GM12875 (cell line): ENCODE measurements at regions not wholly inside any gene's neighbourhood (a gene's known extent, or its start where the extent isn't known, plus 50 kb on each side); places are given as distances from the start of the nearest gene placed in this dataset.

Source experiments
- H3K4me3 ChIP-seq: one replicate; pipeline ENCODE4 v1.5.1; 2011; ENCODE audit warnings: low read depth, low read length, control low read depth
- CTCF ChIP-seq: IDR thresholded peaks from 2 replicates; pipeline ENCODE4 v1.5.1; 2011; ENCODE audit warnings: low read depth, mild to moderate bottlenecking, control low read depth, inconsistent platforms, low read length, moderate library complexity, borderline replicate concordance; ENCODE audit not compliant: insufficient read depth

DNA sequence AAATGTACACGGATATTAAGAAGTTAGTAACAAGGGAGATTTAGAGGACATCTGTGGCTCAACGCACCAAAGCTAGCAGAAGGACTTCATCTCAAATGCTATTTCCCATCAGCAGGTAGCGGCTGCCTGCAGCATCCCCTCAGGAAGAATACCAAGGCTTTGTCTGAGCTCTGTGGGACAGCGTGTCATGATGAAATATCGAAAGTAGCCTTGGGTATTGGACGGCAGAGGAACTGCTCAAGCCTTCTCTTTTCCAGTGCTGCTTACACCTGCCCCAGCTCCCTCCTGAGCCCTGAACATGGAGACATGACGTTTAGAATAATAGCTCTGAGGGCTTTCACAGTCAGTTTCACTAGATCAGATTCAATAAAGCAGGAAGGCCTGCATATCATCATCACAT, 241.6 kb downstream of the SUCLG1 start:
- TF ChIP-seq CTCF = no peak
- H3K4me3 ChIP-seq = no peak overlapping the region

GRCh38 chr2:84214455-84214854, 244.6 kb downstream of the SUCLG1 start:
- TF ChIP-seq CTCF = no peak
- H3K4me3 ChIP-seq = no peak overlapping the region

GRCh38 chr2:84212611-84213314, 246.3 kb downstream of the SUCLG1 start:
- no peak for TF ChIP-seq CTCF
- H3K4me3 ChIP-seq = no peak overlapping the region

DNA sequence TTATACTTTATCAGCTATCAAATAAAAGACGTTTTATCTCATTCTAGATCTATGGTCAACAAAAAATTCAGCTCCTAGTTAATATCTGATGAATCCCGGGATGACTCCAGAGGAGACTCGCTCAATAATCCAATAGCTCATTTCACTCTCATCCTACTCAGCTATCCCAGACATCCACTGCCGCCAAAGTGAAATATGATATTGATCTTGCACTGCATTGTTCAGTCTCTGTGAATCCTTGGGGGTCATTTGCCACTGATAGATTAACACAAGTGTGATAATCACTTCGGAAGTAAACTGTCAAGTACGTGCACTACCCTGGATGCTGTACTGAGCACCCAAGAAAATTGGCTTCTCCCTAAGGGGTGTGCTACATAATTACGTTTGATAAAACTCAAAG, 249.1 kb downstream of the SUCLG1 start:
- no peak overlapping the region for H3K4me3 ChIP-seq
- no peak for TF ChIP-seq CTCF

DNA sequence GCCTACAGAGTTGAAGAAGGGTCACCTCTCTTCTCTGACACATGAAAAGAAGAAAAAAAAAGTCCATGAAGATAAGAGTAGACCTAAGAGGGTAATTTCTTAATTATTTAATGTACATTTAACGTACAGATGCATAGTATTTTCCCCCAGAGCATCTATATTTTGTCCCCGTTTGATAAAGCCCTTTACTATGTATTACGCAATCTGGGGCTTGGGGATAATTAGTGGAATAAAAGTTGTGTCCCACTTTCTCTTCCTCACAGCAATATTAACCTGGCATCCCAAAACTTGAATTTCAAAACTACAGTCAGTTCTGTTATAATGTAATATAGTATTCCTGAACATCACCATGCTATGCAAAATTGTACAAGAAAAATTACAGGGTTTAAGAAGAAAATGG, 254.1 kb downstream of the SUCLG1 start:
- no peak for TF ChIP-seq CTCF
- no peak overlapping the region for H3K4me3 ChIP-seq

DNA sequence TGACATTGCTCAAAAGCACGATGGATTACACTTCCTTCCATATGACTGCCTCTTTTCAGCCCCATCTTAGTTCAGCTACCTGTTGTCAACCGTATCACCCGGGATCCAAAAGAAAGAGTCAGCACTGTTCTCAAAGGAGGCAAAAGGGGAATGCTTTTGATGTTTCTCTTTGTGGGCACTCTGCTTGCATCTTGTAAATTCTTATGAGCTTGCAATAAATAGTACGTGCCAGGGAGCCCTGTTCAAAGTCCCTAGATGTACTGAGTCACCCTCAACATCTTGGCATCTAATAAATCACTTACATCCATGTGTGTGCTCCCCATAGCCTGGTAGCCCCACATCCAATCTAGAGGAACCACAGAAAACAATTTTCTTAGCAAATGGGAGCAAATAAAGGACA, 256.9 kb downstream of the SUCLG1 start:
- no peak for TF ChIP-seq CTCF
- H3K4me3 ChIP-seq = no peak overlapping the region

DNA sequence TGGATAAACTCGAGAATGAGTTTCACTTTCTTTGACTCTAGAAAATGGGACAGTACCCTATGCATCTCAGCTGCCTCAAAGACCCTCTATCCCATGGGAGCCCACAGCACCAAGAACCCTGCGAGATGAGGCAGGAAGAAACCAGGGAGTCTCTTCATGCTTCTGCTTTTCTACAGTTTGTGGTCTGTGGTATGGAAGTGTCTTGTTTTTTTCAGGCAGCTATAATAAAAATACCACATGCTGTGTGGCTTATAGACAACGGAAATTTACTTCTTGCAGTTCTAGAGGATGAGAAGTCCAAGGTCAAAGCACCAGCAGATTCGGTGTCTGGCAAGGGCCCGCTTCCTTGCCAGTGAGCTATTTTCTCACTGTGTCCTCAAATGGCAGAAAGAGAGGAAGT, 257.9 kb downstream of the SUCLG1 start:
- H3K4me3 ChIP-seq = no peak overlapping the region
- no peak for TF ChIP-seq CTCF
